Osteoblast (primary cell): ENCODE measurements at regions not wholly inside any gene's neighbourhood (a gene's known extent, or its start where the extent isn't known, plus 50 kb on each side); places are given as distances from the start of the nearest gene placed in this dataset.
"Not testable (repeated sequence)": the region's sequence is repeated elsewhere in the genome, so short reads cannot be mapped to it uniquely, and the experiment has no call there.

ENCODE experiments used
- DNase-seq: peaks from one replicate; pipeline ENCODE4 v3.0.0; 2011; ENCODE audit warnings: low spot score, mixed read lengths; ENCODE audit not compliant: insufficient read length; ENCODE audit errors: missing footprints
- H2AFZ ChIP-seq: 2 replicates; pipeline ENCODE4 v1.6.0; 2011; ENCODE audit warnings: mild to moderate bottlenecking, low read length
- H3K27ac ChIP-seq: 2 replicates; pipeline ENCODE4 v1.5.1; 2011; ENCODE audit warnings: mild to moderate bottlenecking, low read depth, low read length, moderate library complexity
- H3K27me3 ChIP-seq: 2 replicates; pipeline ENCODE4 v1.6.0; 2012; ENCODE audit warnings: mild to moderate bottlenecking, control low read depth, inconsistent platforms, low read length, moderate library complexity; ENCODE audit not compliant: insufficient read depth
- H3K36me3 ChIP-seq: 2 replicates; pipeline ENCODE4 v1.5.1; 2011; ENCODE audit warnings: mild to moderate bottlenecking, low read length, control low read depth, moderate library complexity; ENCODE audit not compliant: insufficient read depth
- H3K4me1 ChIP-seq: 2 replicates; pipeline ENCODE4 v1.5.1; 2011; ENCODE audit warnings: mild to moderate bottlenecking, low read length, control low read depth, moderate library complexity; ENCODE audit not compliant: insufficient read depth
- H3K4me2 ChIP-seq: 2 replicates; pipeline ENCODE4 v1.6.0; 2011; ENCODE audit warnings: mild to moderate bottlenecking, low read length; ENCODE audit not compliant: insufficient read depth
- H3K4me3 ChIP-seq: fragments of 200-600 bp; sonication (generic); 3 replicates; pipeline ENCODE4 v1.5.1; 2012; ENCODE audit warnings: mild to moderate bottlenecking, low read length, inconsistent platforms; ENCODE audit not compliant: insufficient read depth
- H3K79me2 ChIP-seq: 2 replicates; pipeline ENCODE4 v1.6.0; 2012; ENCODE audit warnings: mild to moderate bottlenecking, low read length, control low read depth, inconsistent platforms; ENCODE audit not compliant: insufficient read depth
- H3K9me3 ChIP-seq: 2 replicates; pipeline ENCODE4 v1.5.1; 2011; ENCODE audit warnings: low read depth, low read length, control low read depth
- H4K20me1 ChIP-seq: 2 replicates; pipeline ENCODE4 v1.6.0; 2012; ENCODE audit warnings: mild to moderate bottlenecking, low read length, control low read depth; ENCODE audit not compliant: insufficient read depth
- CTCF ChIP-seq: IDR thresholded peaks from 2 replicates; pipeline ENCODE4 v1.5.1; 2011; ENCODE audit warnings: mild to moderate bottlenecking, low read depth, low read length, moderate library complexity; ENCODE audit errors: extremely low read depth

- Histone ChIP-seq H3K4me3 (no peak overlapping the region), H3K4me2 (no peak overlapping the region), H3K9me3 (no peaks in the 10 kb centered on the region), H4K20me1 (no peaks in the 10 kb centered on the region), H3K27me3 (no peaks in the 10 kb centered on the region), H3K36me3 (no peaks in the 10 kb centered on the region), H3K27ac (no peak overlapping the region), H2AFZ (no peak overlapping the region), H3K79me2 (no peaks in the 10 kb centered on the region), H3K4me1 (no peaks in the 10 kb centered on the region)
- TF ChIP-seq CTCF = no peak
- no peak for DNase-seq
These were observed 1521.3 kb downstream of the AMY1C start for GRCh38 chr1:105270966-105271365.

GRCh38 chr1:105272376-105272775 lies 1522.7 kb downstream of the AMY1C start:
- H3K4me3 ChIP-seq, H4K20me1 ChIP-seq, H3K4me1 ChIP-seq, H3K4me2 ChIP-seq, H3K27me3 ChIP-seq, DNase-seq, H3K27ac ChIP-seq, H3K9me3 ChIP-seq, H3K79me2 ChIP-seq, H2AFZ ChIP-seq, H3K36me3 ChIP-seq: not testable (repeated sequence)

GRCh38 chr1:105294838-105295237 lies 1545.1 kb downstream of the AMY1C start:
- Histone ChIP-seq H3K79me2 (no peaks in the 10 kb centered on the region), H3K27ac (no peak overlapping the region), H3K4me1 (no peaks in the 10 kb centered on the region), H3K9me3 (peaks cover 1% of the 10 kb centered on the region), H3K4me3 (no peak overlapping the region), H4K20me1 (no peaks in the 10 kb centered on the region), H3K36me3 (no peaks in the 10 kb centered on the region), H3K4me2 (no peak overlapping the region), H2AFZ (no peak overlapping the region), H3K27me3 (no peaks in the 10 kb centered on the region)
- no peak for DNase-seq
- no peak for TF ChIP-seq CTCF

- H3K4me1 ChIP-seq = no peaks in the 10 kb centered on the region
- H4K20me1 ChIP-seq = no peaks in the 10 kb centered on the region
- H3K79me2 ChIP-seq = no peaks in the 10 kb centered on the region
- no peak overlapping the region for H3K4me3 ChIP-seq
- TF ChIP-seq CTCF = no peak
- no peak overlapping the region for H2AFZ ChIP-seq
- H3K27me3 ChIP-seq = no peaks in the 10 kb centered on the region
- no peak overlapping the region for H3K27ac ChIP-seq
- H3K4me2 ChIP-seq = no peak overlapping the region
- no peaks in the 10 kb centered on the region for H3K9me3 ChIP-seq
- peak; percentile 10 for DNase-seq
- H3K36me3 ChIP-seq = no peaks in the 10 kb centered on the region
These were observed 1560.4 kb downstream of the AMY1C start for GRCh38 chr1:105310063-105310462.
